ENCODE measurements at regions not wholly inside any gene's neighbourhood (a gene's known extent, or its start where the extent isn't known, plus 50 kb on each side); places are given as distances from the start of the nearest gene placed in this dataset.
"Not testable (repeated sequence)": the region's sequence is repeated elsewhere in the genome, so short reads cannot be mapped to it uniquely, and the experiment has no call there.

DNA sequence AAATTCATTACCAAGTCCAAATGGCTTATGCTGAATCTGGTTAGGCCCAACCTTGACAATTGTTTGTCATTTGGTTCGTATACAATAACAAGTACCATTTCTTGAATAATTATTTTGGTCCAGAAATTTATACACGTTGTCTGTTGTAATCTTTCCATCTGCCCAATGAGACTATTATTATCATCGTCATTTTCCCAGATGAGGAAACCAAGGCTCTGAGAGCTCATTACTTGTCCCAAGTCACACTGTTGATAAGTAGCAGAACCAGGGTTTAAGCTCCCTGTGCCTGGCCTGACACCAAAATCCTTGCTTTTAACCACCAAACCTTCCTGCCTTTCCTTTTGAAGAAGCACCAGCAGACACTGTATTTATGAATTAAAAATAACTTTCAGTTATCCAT lies 81.3 kb downstream of the RGS2 start:
- Histone ChIP-seq H3K4me1 (ENCODE audit: insufficient read depth, low read length, poor library complexity, severe bottlenecking) (no peaks in the 10 kb centered on the region), H3K27me3 (replicated peaks; ENCODE audit: insufficient read depth, low read depth, low read length, poor library complexity) (no peaks in the 10 kb centered on the region), H3K27ac (ENCODE audit: low read depth, low read length, poor library complexity, severe bottlenecking) (no peak overlapping the region), H3K36me3 (ENCODE audit: insufficient read depth, low read length, poor library complexity, severe bottlenecking) (no peaks in the 10 kb centered on the region), H3K4me3 (ENCODE audit: low read depth, low read length, poor library complexity, severe bottlenecking) (no peak overlapping the region), H3K9me3 (ENCODE audit: low read depth, low read length, poor library complexity, severe bottlenecking) (no peaks in the 10 kb centered on the region)
- ChIA-PET CTCF (no interaction called here), POLR2A (ENCODE audit: low non-redundant PET) (no interaction called here)
- no TSS peak for BruUV-seq (replicated peaks)
- intact Hi-C loops (cut with micrococcal nuclease; ENCODE audit: unreplicated experiment): no loop called here
- no peak for TF ChIP-seq EZH2 (IDR thresholded peaks at IDR 0.05; ENCODE audit: borderline replicate concordance, low read depth, low read length, poor library complexity, severe bottlenecking)
- TF ChIP-seq, protein P1, sequence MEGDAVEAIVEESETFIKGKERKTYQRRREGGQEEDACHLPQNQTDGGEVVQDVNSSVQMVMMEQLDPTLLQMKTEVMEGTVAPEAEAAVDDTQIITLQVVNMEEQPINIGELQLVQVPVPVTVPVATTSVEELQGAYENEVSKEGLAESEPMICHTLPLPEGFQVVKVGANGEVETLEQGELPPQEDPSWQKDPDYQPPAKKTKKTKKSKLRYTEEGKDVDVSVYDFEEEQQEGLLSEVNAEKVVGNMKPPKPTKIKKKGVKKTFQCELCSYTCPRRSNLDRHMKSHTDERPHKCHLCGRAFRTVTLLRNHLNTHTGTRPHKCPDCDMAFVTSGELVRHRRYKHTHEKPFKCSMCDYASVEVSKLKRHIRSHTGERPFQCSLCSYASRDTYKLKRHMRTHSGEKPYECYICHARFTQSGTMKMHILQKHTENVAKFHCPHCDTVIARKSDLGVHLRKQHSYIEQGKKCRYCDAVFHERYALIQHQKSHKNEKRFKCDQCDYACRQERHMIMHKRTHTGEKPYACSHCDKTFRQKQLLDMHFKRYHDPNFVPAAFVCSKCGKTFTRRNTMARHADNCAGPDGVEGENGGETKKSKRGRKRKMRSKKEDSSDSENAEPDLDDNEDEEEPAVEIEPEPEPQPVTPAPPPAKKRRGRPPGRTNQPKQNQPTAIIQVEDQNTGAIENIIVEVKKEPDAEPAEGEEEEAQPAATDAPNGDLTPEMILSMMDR (conservative IDR thresholded peaks at IDR 0.05; ENCODE audit: low read depth, low read length): no peak
- DNase-seq (ENCODE audit: low spot score): no peak

DNA sequence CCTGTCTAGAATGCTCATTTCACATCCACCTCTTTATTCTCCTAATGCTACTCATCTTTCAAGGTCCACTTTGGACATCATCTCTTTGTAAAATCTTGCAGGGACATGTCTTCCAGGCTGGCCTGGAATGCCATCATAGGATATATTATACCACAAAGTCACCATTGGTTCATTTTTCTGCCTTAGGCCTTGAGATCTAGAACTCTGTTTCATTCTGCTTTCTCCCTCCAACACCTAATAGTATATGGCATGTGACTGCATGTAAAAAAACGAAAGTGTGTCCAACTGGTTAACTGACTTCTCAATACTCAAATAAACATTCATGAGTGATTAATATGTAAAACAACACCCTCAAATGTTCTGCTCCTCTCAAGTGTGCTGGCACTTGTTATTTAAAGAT lies 84.1 kb downstream of the RGS2 start:
- H3K4me1 ChIP-seq (ENCODE audit: insufficient read depth, low read length, poor library complexity, severe bottlenecking): no peaks in the 10 kb centered on the region
- no peak overlapping the region for H3K27ac ChIP-seq (ENCODE audit: low read depth, low read length, poor library complexity, severe bottlenecking)
- BruUV-seq (replicated peaks): no TSS peak
- H3K9me3 ChIP-seq (ENCODE audit: low read depth, low read length, poor library complexity, severe bottlenecking): no peaks in the 10 kb centered on the region
- intact Hi-C loops (cut with micrococcal nuclease; ENCODE audit: unreplicated experiment): no loop called here
- H3K36me3 ChIP-seq (ENCODE audit: insufficient read depth, low read length, poor library complexity, severe bottlenecking): no peaks in the 10 kb centered on the region
- no peak for DNase-seq (ENCODE audit: low spot score)
- ChIA-PET CTCF (no interaction called here), POLR2A (ENCODE audit: low non-redundant PET) (no interaction called here)
- TF ChIP-seq, protein P1 (conservative IDR thresholded peaks at IDR 0.05; ENCODE audit: low read depth, low read length): no peak
- TF ChIP-seq EZH2 (IDR thresholded peaks at IDR 0.05; ENCODE audit: borderline replicate concordance, low read depth, low read length, poor library complexity, severe bottlenecking): no peak
- H3K4me3 ChIP-seq (ENCODE audit: low read depth, low read length, poor library complexity, severe bottlenecking): no peak overlapping the region
- H3K27me3 ChIP-seq (replicated peaks; ENCODE audit: insufficient read depth, low read depth, low read length, poor library complexity): no peaks in the 10 kb centered on the region

DNA sequence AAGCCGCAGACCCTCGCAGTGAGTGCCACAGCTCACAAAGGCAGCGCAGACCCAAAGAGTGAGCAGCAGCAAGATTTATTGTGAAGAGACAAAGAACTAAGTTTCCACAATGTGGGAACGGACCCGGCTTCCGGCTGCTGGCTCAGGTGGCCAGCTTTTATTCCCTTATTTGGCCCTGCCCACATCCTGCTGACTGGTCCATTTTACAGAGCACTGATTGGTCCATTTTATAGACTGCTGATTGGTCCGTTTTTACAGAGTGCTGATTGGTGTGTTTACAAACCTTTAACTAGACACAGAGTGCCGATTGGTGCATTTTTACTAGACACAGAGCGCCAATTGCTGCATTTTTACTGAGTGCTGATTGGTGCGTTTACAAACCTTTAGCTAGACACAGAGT lies 86.6 kb downstream of the RGS2 start:
- H3K27me3 ChIP-seq (replicated peaks; ENCODE audit: insufficient read depth, low read depth, low read length, poor library complexity); DNase-seq (ENCODE audit: low spot score); H3K4me1 ChIP-seq (ENCODE audit: insufficient read depth, low read length, poor library complexity, severe bottlenecking); POLR2A ChIA-PET (ENCODE audit: low non-redundant PET); H3K36me3 ChIP-seq (ENCODE audit: insufficient read depth, low read length, poor library complexity, severe bottlenecking); BruUV-seq (replicated peaks); H3K4me3 ChIP-seq (ENCODE audit: low read depth, low read length, poor library complexity, severe bottlenecking); H3K27ac ChIP-seq (ENCODE audit: low read depth, low read length, poor library complexity, severe bottlenecking); H3K9me3 ChIP-seq (ENCODE audit: low read depth, low read length, poor library complexity, severe bottlenecking); CTCF ChIA-PET; intact Hi-C loops (cut with micrococcal nuclease; ENCODE audit: unreplicated experiment): not testable (repeated sequence)

DNA sequence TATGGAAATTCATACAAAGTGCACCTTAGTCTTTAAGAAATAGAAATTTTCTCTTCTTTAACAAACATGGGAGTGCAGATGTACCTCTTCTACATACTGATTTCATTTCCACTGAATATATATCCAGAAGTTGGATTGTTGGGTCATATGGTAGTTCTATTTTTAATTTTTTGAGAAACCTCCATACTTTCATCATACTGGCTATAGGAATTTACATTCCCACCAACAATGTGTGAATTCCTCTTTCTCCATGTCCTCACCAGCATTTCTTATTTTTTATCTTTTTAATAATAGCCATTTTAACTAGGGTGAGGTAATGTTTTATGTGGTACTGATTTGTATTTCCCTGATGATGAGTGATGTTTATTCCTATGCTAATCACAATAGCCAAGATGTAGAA lies 87.5 kb downstream of the RGS2 start:
- H3K27ac ChIP-seq (ENCODE audit: low read depth, low read length, poor library complexity, severe bottlenecking): no peak overlapping the region
- DNase-seq (ENCODE audit: low spot score): no peak
- ChIA-PET POLR2A (ENCODE audit: low non-redundant PET) (no interaction called here), CTCF (no interaction called here)
- TF ChIP-seq, protein P1 (conservative IDR thresholded peaks at IDR 0.05; ENCODE audit: low read depth, low read length): no peak
- no peak for TF ChIP-seq EZH2 (IDR thresholded peaks at IDR 0.05; ENCODE audit: borderline replicate concordance, low read depth, low read length, poor library complexity, severe bottlenecking)
- H3K9me3 ChIP-seq (ENCODE audit: low read depth, low read length, poor library complexity, severe bottlenecking): no peaks in the 10 kb centered on the region
- H3K4me1 ChIP-seq (ENCODE audit: insufficient read depth, low read length, poor library complexity, severe bottlenecking): no peaks in the 10 kb centered on the region
- no TSS peak for BruUV-seq (replicated peaks)
- no peak overlapping the region for H3K4me3 ChIP-seq (ENCODE audit: low read depth, low read length, poor library complexity, severe bottlenecking)
- no peaks in the 10 kb centered on the region for H3K27me3 ChIP-seq (replicated peaks; ENCODE audit: insufficient read depth, low read depth, low read length, poor library complexity)
- H3K36me3 ChIP-seq (ENCODE audit: insufficient read depth, low read length, poor library complexity, severe bottlenecking): no peaks in the 10 kb centered on the region
- intact Hi-C loops (cut with micrococcal nuclease; ENCODE audit: unreplicated experiment): no loop called here
